ENCODE measurements at regions not wholly inside any gene's neighbourhood (a gene's known extent, or its start where the extent isn't known, plus 50 kb on each side); places are given as distances from the start of the nearest gene placed in this dataset.

- TF ChIP-seq CTCF (IDR thresholded peaks at IDR 0.05 in 4 of 5, conservative IDR thresholded peaks at IDR 0.05 in 1 of 5) (no peak), POLR2A (IDR thresholded peaks at IDR 0.05) (no peak)
These were observed 107.1 kb upstream of the CADM1 start for GRCh38 chr11:115611343-115611742.

Measured in gastrocnemius medialis (tissue), 4 donors.